ENCODE measurements at regions not wholly inside any gene's neighbourhood (a gene's known extent, or its start where the extent isn't known, plus 50 kb on each side); places are given as distances from the start of the nearest gene placed in this dataset.

DNA sequence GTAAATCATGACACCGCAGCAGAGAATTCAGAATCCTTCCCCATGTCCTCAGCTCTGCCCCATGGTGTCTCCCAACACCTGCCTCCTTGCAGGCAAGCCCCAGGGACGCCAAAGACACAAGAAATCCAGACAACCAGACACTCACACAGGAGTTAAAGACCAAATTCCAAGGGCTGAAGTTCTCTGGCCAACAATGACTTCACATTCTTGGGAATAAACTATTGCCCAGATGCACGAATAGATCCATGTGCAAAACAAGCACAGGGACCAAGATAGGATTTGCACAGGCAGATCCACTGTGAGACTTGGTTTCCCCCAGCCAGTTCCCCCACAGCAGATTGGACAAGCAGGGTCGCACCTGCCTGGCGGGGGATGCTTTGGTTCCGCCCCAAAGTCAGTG, 246.7 kb downstream of the SOD2 start:
- DNase-seq (ENCODE audit: low read depth in 1 of 2, low spot score in 1 of 2): no peak
- Histone ChIP-seq H3K27ac (no peak overlapping the region), H3K9me3 (ENCODE audit: low read depth) (peaks cover 3% of the 10 kb centered on the region), H3K4me3 (no peak overlapping the region), H3K4me1 (ENCODE audit: low read depth) (no peaks in the 10 kb centered on the region), H3K27me3 (no peaks in the 10 kb centered on the region), H3K36me3 (no peaks in the 10 kb centered on the region)
- no peak for TF ChIP-seq CTCF (IDR thresholded peaks at IDR 0.05; ENCODE audit: low read depth, low read length)

- H3K9me3 ChIP-seq (ENCODE audit: low read depth): no peaks in the 10 kb centered on the region
- no peak overlapping the region for H3K27ac ChIP-seq
- no peak overlapping the region for H3K4me3 ChIP-seq
- H3K4me1 ChIP-seq (ENCODE audit: low read depth): no peaks in the 10 kb centered on the region
- H3K27me3 ChIP-seq: no peaks in the 10 kb centered on the region
- DNase-seq (ENCODE audit: low read depth in 1 of 2, low spot score in 1 of 2): no peak
- H3K36me3 ChIP-seq: no peaks in the 10 kb centered on the region
- TF ChIP-seq CTCF (IDR thresholded peaks at IDR 0.05; ENCODE audit: low read depth, low read length): no peak
Observed at GRCh38 chr6:159445351-159445750, 247.7 kb downstream of the SOD2 start.

- no peak overlapping the region for H3K4me3 ChIP-seq
- no peaks in the 10 kb centered on the region for H3K36me3 ChIP-seq
- no peaks in the 10 kb centered on the region for H3K4me1 ChIP-seq (ENCODE audit: low read depth)
- no peak for TF ChIP-seq CTCF (IDR thresholded peaks at IDR 0.05; ENCODE audit: low read depth, low read length)
- no peaks in the 10 kb centered on the region for H3K27me3 ChIP-seq
- no peak for DNase-seq (ENCODE audit: low read depth in 1 of 2, low spot score in 1 of 2)
- no peaks in the 10 kb centered on the region for H3K9me3 ChIP-seq (ENCODE audit: low read depth)
- no peak overlapping the region for H3K27ac ChIP-seq
Observed at GRCh38 chr6:159444056-159444760, 248.8 kb downstream of the SOD2 start.

GRCh38 chr6:159443417-159443920, 249.6 kb downstream of the SOD2 start:
- DNase-seq (ENCODE audit: low read depth in 1 of 2, low spot score in 1 of 2): no peak
- no peaks in the 10 kb centered on the region for H3K27me3 ChIP-seq
- no peak overlapping the region for H3K4me3 ChIP-seq
- no peaks in the 10 kb centered on the region for H3K36me3 ChIP-seq
- TF ChIP-seq CTCF (IDR thresholded peaks at IDR 0.05; ENCODE audit: low read depth, low read length): no peak
- H3K27ac ChIP-seq: no peak overlapping the region
- no peaks in the 10 kb centered on the region for H3K4me1 ChIP-seq (ENCODE audit: low read depth)
- H3K9me3 ChIP-seq (ENCODE audit: low read depth): no peaks in the 10 kb centered on the region

GRCh38 chr6:159441704-159441981, 251.4 kb downstream of the SOD2 start:
- Histone ChIP-seq H3K9me3 (ENCODE audit: low read depth) (no peaks in the 10 kb centered on the region), H3K36me3 (no peaks in the 10 kb centered on the region), H3K27ac (no peak overlapping the region), H3K27me3 (no peaks in the 10 kb centered on the region), H3K4me1 (ENCODE audit: low read depth) (no peaks in the 10 kb centered on the region), H3K4me3 (no peak overlapping the region)
- TF ChIP-seq CTCF (IDR thresholded peaks at IDR 0.05; ENCODE audit: low read depth, low read length): no peak
- no peak for DNase-seq (ENCODE audit: low read depth in 1 of 2, low spot score in 1 of 2)
